WTC11 (cell line): ENCODE measurements at regions not wholly inside any gene's neighbourhood (a gene's known extent, or its start where the extent isn't known, plus 50 kb on each side); places are given as distances from the start of the nearest gene placed in this dataset.

ENCODE experiments used
- ATAC-seq: fragments of 200-7000 bp; cut with Tn5 transposase; 2 replicates; pipeline ENCODE4 v1.10.0; 2021; ENCODE audit warnings: mild to moderate bottlenecking, moderate library complexity
- CTCF ChIA-PET: fragments of 300-600 bp; sonication (Branson Sonifier 250); formaldehyde crosslinking; loops from one replicate; lab custom pipeline; 2021; ENCODE audit warnings: antibody characterized with exemption; lab: Charles Lee
- POLR2A ChIA-PET: fragments of 350-600 bp; sonication (Branson Sonifier 250); formaldehyde crosslinking; loops from one replicate; lab custom pipeline; 2021; ENCODE audit warnings: antibody characterized with exemption; lab: Charles Lee
- DNase-seq: peaks from one replicate; pipeline ENCODE4 v3.0.0; 2021; ENCODE audit warnings: low spot score
- H3K27ac Mint-ChIP-seq: 2 replicates; pipeline ENCODE4 v1.8.0; 2021; ENCODE audit warnings: mixed read lengths
- H3K27me3 Mint-ChIP-seq: 2 replicates; pipeline ENCODE4 v1.8.0; 2021; ENCODE audit warnings: low read depth, mild to moderate bottlenecking, moderate library complexity, mixed read lengths
- H3K36me3 Mint-ChIP-seq: 2 replicates; pipeline ENCODE4 v1.8.0; 2021; ENCODE audit warnings: mixed read lengths
- H3K4me1 Mint-ChIP-seq: 2 replicates; pipeline ENCODE4 v1.8.0; 2022; ENCODE audit warnings: mixed read lengths
- H3K4me3 Mint-ChIP-seq: 2 replicates; pipeline ENCODE4 v1.8.0; 2021; ENCODE audit warnings: mild to moderate bottlenecking, moderate library complexity, mixed read lengths
- H3K9me3 Mint-ChIP-seq: 2 replicates; pipeline ENCODE4 v1.8.0; 2021; ENCODE audit warnings: mixed read lengths
- ARID4B ChIP-seq: sonication (generic); formaldehyde crosslinking; IDR thresholded peaks from 2 replicates; pipeline ENCODE4 v1.8.0; 2023; ENCODE audit warnings: missing genetic modification reagents, mild to moderate bottlenecking, borderline replicate concordance
- ATF1 ChIP-seq: sonication (generic); formaldehyde crosslinking; IDR thresholded peaks from 2 replicates; pipeline ENCODE4 v1.8.1; 2023; ENCODE audit warnings: mild to moderate bottlenecking, moderate library complexity, missing genetic modification reagents
- CREB1 ChIP-seq: sonication (generic); formaldehyde crosslinking; IDR thresholded peaks from 2 replicates; pipeline ENCODE4 v1.8.0; 2023; ENCODE audit warnings: mild to moderate bottlenecking, missing genetic modification reagents
- CREM ChIP-seq: sonication (generic); formaldehyde crosslinking; IDR thresholded peaks from 2 replicates; pipeline ENCODE4 v1.8.1; 2022; ENCODE audit warnings: mild to moderate bottlenecking, missing genetic modification reagents, moderate library complexity
- ESRRA ChIP-seq: sonication (generic); formaldehyde crosslinking; IDR thresholded peaks from 2 replicates; pipeline ENCODE4 v1.8.1; 2022; ENCODE audit warnings: mild to moderate bottlenecking, missing genetic modification reagents, borderline replicate concordance
- FOXP4 ChIP-seq: sonication (generic); formaldehyde crosslinking; IDR thresholded peaks from 2 replicates; pipeline ENCODE4 v1.8.0; 2022; ENCODE audit warnings: mild to moderate bottlenecking, missing genetic modification reagents
- MXD4 ChIP-seq: fragments of 250-450 bp; sonication (Bioruptor Pico); IDR thresholded peaks from 2 replicates; pipeline ENCODE4 v1.8.0; 2021; ENCODE audit warnings: mild to moderate bottlenecking, moderate library complexity, borderline replicate concordance
- NR3C1 ChIP-seq: sonication (generic); formaldehyde crosslinking; conservative IDR thresholded peaks from 2 replicates; pipeline ENCODE4 v1.8.1; 2023; ENCODE audit warnings: low read depth, mild to moderate bottlenecking, missing genetic modification reagents
- RELA ChIP-seq: sonication (generic); formaldehyde crosslinking; IDR thresholded peaks from 2 replicates; pipeline ENCODE4 v1.8.1; 2022; ENCODE audit warnings: missing genetic modification reagents, mild to moderate bottlenecking, borderline replicate concordance
- RORB ChIP-seq: fragments of 250-450 bp; sonication (Bioruptor Pico); IDR thresholded peaks from 2 replicates; pipeline ENCODE4 v1.9.0; 2021; ENCODE audit warnings: mild to moderate bottlenecking
- USF1 ChIP-seq: sonication (generic); formaldehyde crosslinking; IDR thresholded peaks from 2 replicates; pipeline ENCODE4 v1.8.0; 2022; ENCODE audit warnings: mild to moderate bottlenecking, missing genetic modification reagents
- ZBTB21 ChIP-seq: sonication (generic); formaldehyde crosslinking; IDR thresholded peaks from 2 replicates; pipeline ENCODE4 v1.8.1; 2023; ENCODE audit warnings: mild to moderate bottlenecking, missing genetic modification reagents, borderline replicate concordance
- ZNF219 ChIP-seq: sonication (generic); formaldehyde crosslinking; IDR thresholded peaks from 2 replicates; pipeline ENCODE4 v1.8.0; 2023; ENCODE audit warnings: missing genetic modification reagents, mild to moderate bottlenecking, borderline replicate concordance
- ZNF396 ChIP-seq: fragments of 250-450 bp; sonication (Bioruptor Pico); IDR thresholded peaks from 2 replicates; pipeline ENCODE4 v1.8.0; 2021; ENCODE audit warnings: mild to moderate bottlenecking, moderate library complexity, borderline replicate concordance
- ZNF512 ChIP-seq: sonication (generic); formaldehyde crosslinking; IDR thresholded peaks from 2 replicates; pipeline ENCODE4 v1.8.1; 2022; ENCODE audit warnings: missing genetic modification reagents, borderline replicate concordance
- ZSCAN18 ChIP-seq: fragments of 250-450 bp; sonication (Bioruptor Pico); IDR thresholded peaks from 2 replicates; pipeline ENCODE4 v2.1.2; 2022; ENCODE audit warnings: mild to moderate bottlenecking, moderate library complexity

- H3K4me1 Mint-ChIP-seq, result no peaks in the 10 kb centered on the region
- DNase-seq (no peak), ATAC-seq (no peak)
- H3K9me3 Mint-ChIP-seq, result peaks cover 9% of the 10 kb centered on the region; the same call in 1 of the 2 replicates
- no peaks in the 10 kb centered on the region for H3K27me3 Mint-ChIP-seq
- no peak overlapping the region for H3K4me3 Mint-ChIP-seq
- H3K27ac Mint-ChIP-seq, result no peak overlapping the region
- POLR2A ChIA-PET, result no interaction called here
- TF ChIP-seq NR3C1 (CRISPR knock-in tag) (no peak), ZNF512 (CRISPR knock-in tag) (no peak), RELA (CRISPR knock-in tag) (no peak), ZSCAN18 (CRISPR knock-in tag) (no peak), ATF1 (CRISPR knock-in tag) (no peak), FOXP4 (CRISPR knock-in tag) (no peak), CREM (CRISPR knock-in tag) (no peak), ESRRA (CRISPR knock-in tag) (no peak), ZNF219 (CRISPR knock-in tag) (no peak)
- CTCF ChIA-PET, result no interaction called here
- H3K36me3 Mint-ChIP-seq, result no peaks in the 10 kb centered on the region
Observed at GRCh38 chr20:7346026-7346425, 578.5 kb downstream of the BMP2 start.

GRCh38 chr20:7346562-7346961, 579.1 kb downstream of the BMP2 start:
- Mint-ChIP-seq H3K4me3 (no peak overlapping the region), H3K27ac (no peak overlapping the region), H3K9me3 (peaks cover 7% of the 10 kb centered on the region; the same call in 1 of the 2 replicates), H3K36me3 (no peaks in the 10 kb centered on the region), H3K4me1 (no peaks in the 10 kb centered on the region), H3K27me3 (no peaks in the 10 kb centered on the region)
- ChIA-PET CTCF (no interaction called here), POLR2A (no interaction called here)
- TF ChIP-seq RORB (CRISPR knock-in tag) (no peak), USF1 (no peak), ZBTB21 (CRISPR knock-in tag) (no peak), ARID4B (CRISPR knock-in tag) (no peak), ZNF396 (CRISPR knock-in tag) (no peak), CREB1 (CRISPR knock-in tag) (no peak), ZSCAN18 (CRISPR knock-in tag) (no peak), MXD4 (no peak)
- ATAC-seq (no peak), DNase-seq (no peak)
